PC-9 (cell line): ENCODE measurements at regions not wholly inside any gene's neighbourhood (a gene's known extent, or its start where the extent isn't known, plus 50 kb on each side); places are given as distances from the start of the nearest gene placed in this dataset.

Source experiments
- BruUV-seq: library from RNA; stranded (reverse); fragments of 400-500 nt; replicated peaks from 2 replicates; lab custom pipeline; 2021; lab: Mats Ljungman, UMichigan
- CTCF ChIA-PET: fragments of 300-600 bp; sonication (Branson Sonifier 250); formaldehyde crosslinking; loops from one replicate; lab custom pipeline; 2022; ENCODE audit warnings: antibody characterized with exemption; lab: Charles Lee
- POLR2A ChIA-PET: fragments of 300-600 bp; sonication (Branson Sonifier 250); formaldehyde crosslinking; loops from one replicate; lab custom pipeline; 2022; ENCODE audit warnings: antibody characterized with exemption; ENCODE audit not compliant: unreplicated experiment; lab: Charles Lee
- DNase-seq, 2 experiments: peaks; one replicate each; pipeline versions ENCODE4 v3.0.0 to v3.0.0-alpha.2; 2015 to 2022; ENCODE audit warnings: mixed read lengths in 1 of 2
- H2AFZ ChIP-seq: fragments of 200-600 bp; sonication (generic); 2 replicates; pipeline ENCODE4 v1.8.1; 2017; ENCODE audit warnings: antibody characterized with exemption
- H3F3A ChIP-seq: fragments of 200-600 bp; sonication (generic); 2 replicates; pipeline ENCODE4 v1.8.1; 2017; ENCODE audit warnings: antibody characterized with exemption, mild to moderate bottlenecking, low read depth; ENCODE audit not compliant: insufficient read depth
- H3K27ac ChIP-seq: fragments of 200-600 bp; sonication (generic); 2 replicates; pipeline ENCODE4 v1.6.1; 2016; ENCODE audit warnings: mixed run types
- H3K27me3 ChIP-seq: fragments of 200-600 bp; sonication (generic); 2 replicates; pipeline ENCODE4 v1.6.1; 2016; ENCODE audit warnings: low read depth, mixed run types; ENCODE audit not compliant: insufficient read depth
- H3K36me3 ChIP-seq: fragments of 200-600 bp; sonication (generic); 2 replicates; pipeline ENCODE4 v1.6.1; 2016; ENCODE audit warnings: low read depth, mixed run types
- H3K4me1 ChIP-seq: fragments of 200-600 bp; sonication (generic); replicated peaks from 2 replicates; pipeline ENCODE4 v1.6.1; 2016; ENCODE audit warnings: mixed run types; ENCODE audit not compliant: insufficient read depth
- H3K4me2 ChIP-seq: fragments of 200-600 bp; sonication (generic); 2 replicates; pipeline ENCODE4 v1.6.1; 2017; ENCODE audit warnings: mixed run types
- H3K4me3 ChIP-seq: fragments of 200-600 bp; sonication (generic); 2 replicates; pipeline ENCODE4 v1.6.1; 2016; ENCODE audit warnings: mixed run types
- H3K79me2 ChIP-seq: fragments of 200-600 bp; sonication (generic); 2 replicates; pipeline ENCODE4 v1.6.1; 2017; ENCODE audit warnings: low read depth, mixed run types
- H3K9me2 ChIP-seq: fragments of 200-600 bp; sonication (generic); 2 replicates; pipeline ENCODE4 v1.8.1; 2017; ENCODE audit warnings: mild to moderate bottlenecking; ENCODE audit not compliant: insufficient read depth
- H3K9me3 ChIP-seq: fragments of 200-600 bp; sonication (generic); 2 replicates; pipeline ENCODE4 v1.8.1; 2016; ENCODE audit warnings: low read depth; ENCODE audit not compliant: insufficient read depth
- H4K20me1 ChIP-seq: fragments of 200-600 bp; sonication (generic); 2 replicates; pipeline ENCODE4 v1.8.1; 2017; ENCODE audit not compliant: insufficient read depth
- EZH2 ChIP-seq: fragments of 200-600 bp; sonication (generic); IDR thresholded peaks from 2 replicates; pipeline ENCODE4 v1.8.0; 2017; ENCODE audit warnings: antibody characterized with exemption, low read depth
- intact Hi-C: fragments of 100-400 bp; cut with micrococcal nuclease; formaldehyde crosslinking; loops from one replicate; pipeline ENCODE4 v1.10.0; 2022; ENCODE audit not compliant: unreplicated experiment
- TF ChIP-seq, protein P1 (sequence below): fragments of 200-600 bp; sonication (generic); conservative IDR thresholded peaks from 2 replicates; pipeline ENCODE4 v1.6.1; 2017; ENCODE audit warnings: mixed run types, antibody characterized with exemption, mild to moderate bottlenecking, moderate library complexity

- TF ChIP-seq, protein P1, sequence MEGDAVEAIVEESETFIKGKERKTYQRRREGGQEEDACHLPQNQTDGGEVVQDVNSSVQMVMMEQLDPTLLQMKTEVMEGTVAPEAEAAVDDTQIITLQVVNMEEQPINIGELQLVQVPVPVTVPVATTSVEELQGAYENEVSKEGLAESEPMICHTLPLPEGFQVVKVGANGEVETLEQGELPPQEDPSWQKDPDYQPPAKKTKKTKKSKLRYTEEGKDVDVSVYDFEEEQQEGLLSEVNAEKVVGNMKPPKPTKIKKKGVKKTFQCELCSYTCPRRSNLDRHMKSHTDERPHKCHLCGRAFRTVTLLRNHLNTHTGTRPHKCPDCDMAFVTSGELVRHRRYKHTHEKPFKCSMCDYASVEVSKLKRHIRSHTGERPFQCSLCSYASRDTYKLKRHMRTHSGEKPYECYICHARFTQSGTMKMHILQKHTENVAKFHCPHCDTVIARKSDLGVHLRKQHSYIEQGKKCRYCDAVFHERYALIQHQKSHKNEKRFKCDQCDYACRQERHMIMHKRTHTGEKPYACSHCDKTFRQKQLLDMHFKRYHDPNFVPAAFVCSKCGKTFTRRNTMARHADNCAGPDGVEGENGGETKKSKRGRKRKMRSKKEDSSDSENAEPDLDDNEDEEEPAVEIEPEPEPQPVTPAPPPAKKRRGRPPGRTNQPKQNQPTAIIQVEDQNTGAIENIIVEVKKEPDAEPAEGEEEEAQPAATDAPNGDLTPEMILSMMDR, result no peak
- no peak for TF ChIP-seq EZH2
- peaks cover 9% of the 10 kb centered on the region; the same call in 1 of the 2 replicates for H3F3A ChIP-seq
- no peaks in the 10 kb centered on the region for H3K36me3 ChIP-seq
- no peak overlapping the region for H3K27ac ChIP-seq
- no peak overlapping the region for H3K4me3 ChIP-seq
- peaks cover 13% of the 10 kb centered on the region for H3K4me1 ChIP-seq
- intact Hi-C loops, result no loop called here
- H3K79me2 ChIP-seq, result no peaks in the 10 kb centered on the region
- POLR2A ChIA-PET, result no interaction called here
- no peaks in the 10 kb centered on the region for H3K27me3 ChIP-seq
- CTCF ChIA-PET, result no interaction called here
- H3K4me2 ChIP-seq, result no peak overlapping the region
- BruUV-seq, result no TSS peak
- H2AFZ ChIP-seq, result no peak overlapping the region
- H3K9me2 ChIP-seq, result no peaks in the 10 kb centered on the region
- no peaks in the 10 kb centered on the region for H4K20me1 ChIP-seq
- H3K9me3 ChIP-seq, result no peaks in the 10 kb centered on the region
- no peak for DNase-seq
These were observed 219.8 kb upstream of the UFL1 start for GRCh38 chr6:96301781-96302180.

- Histone ChIP-seq H3K4me3 (no peak overlapping the region), H4K20me1 (no peaks in the 10 kb centered on the region), H3K79me2 (no peaks in the 10 kb centered on the region), H3K27me3 (no peaks in the 10 kb centered on the region), H3F3A (peaks cover 9% of the 10 kb centered on the region; the same call in 1 of the 2 replicates), H3K9me3 (no peaks in the 10 kb centered on the region), H3K9me2 (no peaks in the 10 kb centered on the region), H3K27ac (no peak overlapping the region), H3K4me1 (peaks cover 13% of the 10 kb centered on the region), H2AFZ (no peak overlapping the region), H3K4me2 (no peak overlapping the region), H3K36me3 (no peaks in the 10 kb centered on the region)
- intact Hi-C loops, result no loop called here
- DNase-seq, result no peak
- ChIA-PET POLR2A (interaction anchor here (0.6 kb wide), 1 partner anchor 178 kb away, joined by 3 read pairs; no protein-coding TSS in a partner anchor), CTCF (no interaction called here)
- no TSS peak for BruUV-seq
- TF ChIP-seq, protein P1, result no peak
These were observed 218.6 kb upstream of the UFL1 start for GRCh38 chr6:96302991-96303390.

- Histone ChIP-seq H3K27me3 (no peaks in the 10 kb centered on the region), H3K9me2 (no peaks in the 10 kb centered on the region), H3F3A (peaks cover 9% of the 10 kb centered on the region; the same call in 1 of the 2 replicates), H3K27ac (peak overlapping the region; percentile 38; the same call in 1 of the 2 replicates), H3K9me3 (no peaks in the 10 kb centered on the region), H3K79me2 (no peaks in the 10 kb centered on the region), H3K36me3 (no peaks in the 10 kb centered on the region), H4K20me1 (no peaks in the 10 kb centered on the region; the same call in 1 of the 2 replicates), H3K4me1 (peaks cover 13% of the 10 kb centered on the region), H2AFZ (no peak overlapping the region), H3K4me3 (peak overlapping the region; percentile 45), H3K4me2 (peak overlapping the region; percentile 64)
- peak in 1 of 2 experiments; percentile 86 for DNase-seq
- CTCF ChIA-PET, result no interaction called here
- intact Hi-C loops, result no loop called here
- no peak for TF ChIP-seq EZH2
- POLR2A ChIA-PET, result interaction anchor here (0.6 kb wide), 2 partner anchors 16 to 49 kb away, joined by 3 to 6 read pairs; no protein-coding TSS in a partner anchor
- BruUV-seq, result no TSS peak
These were observed 216.6 kb upstream of the UFL1 start for GRCh38 chr6:96304997-96305396.

GRCh38 chr6:96330884-96331283 lies 190.7 kb upstream of the UFL1 start:
- Histone ChIP-seq H3K4me1 (no peaks in the 10 kb centered on the region), H3K27me3 (no peaks in the 10 kb centered on the region), H2AFZ (no peak overlapping the region), H3K4me3 (no peak overlapping the region), H3K27ac (no peak overlapping the region), H4K20me1 (no peaks in the 10 kb centered on the region), H3K9me2 (no peaks in the 10 kb centered on the region), H3F3A (no peaks in the 10 kb centered on the region), H3K4me2 (no peak overlapping the region), H3K9me3 (no peaks in the 10 kb centered on the region), H3K79me2 (no peaks in the 10 kb centered on the region), H3K36me3 (no peaks in the 10 kb centered on the region)
- BruUV-seq, result no TSS peak
- no peak for TF ChIP-seq EZH2
- TF ChIP-seq, protein P1, result no peak
- ChIA-PET CTCF (no interaction called here), POLR2A (no interaction called here)
- DNase-seq, result no peak
- intact Hi-C loops, result no loop called here
